ENCODE measurements at regions not wholly inside any gene's neighbourhood (a gene's known extent, or its start where the extent isn't known, plus 50 kb on each side); places are given as distances from the start of the nearest gene placed in this dataset.

DNA sequence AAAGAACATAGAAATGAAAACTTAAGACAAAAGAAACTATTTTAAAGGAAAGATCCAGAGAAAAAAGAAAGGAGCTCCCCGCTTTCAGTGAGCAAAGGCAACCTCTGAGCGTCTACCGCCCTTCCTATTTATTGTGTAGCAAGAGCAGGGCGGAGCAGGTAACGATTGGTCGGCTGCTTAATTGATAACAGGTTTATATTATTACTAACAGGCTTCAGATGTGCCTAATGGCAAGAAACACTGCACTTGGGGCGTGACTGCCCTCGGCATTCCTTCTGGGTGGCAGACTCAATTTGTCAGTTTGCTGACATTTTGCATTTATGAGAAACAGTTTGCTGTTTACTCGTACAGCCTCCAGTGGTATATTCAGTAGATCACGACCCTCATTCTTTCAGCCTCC, 482.7 kb upstream of the C9orf72 start:
- TF ChIP-seq, protein P1, sequence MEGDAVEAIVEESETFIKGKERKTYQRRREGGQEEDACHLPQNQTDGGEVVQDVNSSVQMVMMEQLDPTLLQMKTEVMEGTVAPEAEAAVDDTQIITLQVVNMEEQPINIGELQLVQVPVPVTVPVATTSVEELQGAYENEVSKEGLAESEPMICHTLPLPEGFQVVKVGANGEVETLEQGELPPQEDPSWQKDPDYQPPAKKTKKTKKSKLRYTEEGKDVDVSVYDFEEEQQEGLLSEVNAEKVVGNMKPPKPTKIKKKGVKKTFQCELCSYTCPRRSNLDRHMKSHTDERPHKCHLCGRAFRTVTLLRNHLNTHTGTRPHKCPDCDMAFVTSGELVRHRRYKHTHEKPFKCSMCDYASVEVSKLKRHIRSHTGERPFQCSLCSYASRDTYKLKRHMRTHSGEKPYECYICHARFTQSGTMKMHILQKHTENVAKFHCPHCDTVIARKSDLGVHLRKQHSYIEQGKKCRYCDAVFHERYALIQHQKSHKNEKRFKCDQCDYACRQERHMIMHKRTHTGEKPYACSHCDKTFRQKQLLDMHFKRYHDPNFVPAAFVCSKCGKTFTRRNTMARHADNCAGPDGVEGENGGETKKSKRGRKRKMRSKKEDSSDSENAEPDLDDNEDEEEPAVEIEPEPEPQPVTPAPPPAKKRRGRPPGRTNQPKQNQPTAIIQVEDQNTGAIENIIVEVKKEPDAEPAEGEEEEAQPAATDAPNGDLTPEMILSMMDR (IDR thresholded peaks at IDR 0.05): no peak
- TF ChIP-seq POLR2AphosphoS5 (IDR thresholded peaks at IDR 0.05) (no peak), POLR2A (IDR thresholded peaks at IDR 0.05; ENCODE audit: low read depth) (no peak), EP300 (IDR thresholded peaks at IDR 0.05) (no peak)

Measured in esophagus muscularis mucosa (tissue), 4 donors.